Heart right ventricle (tissue), 16 donors: ENCODE measurements at regions not wholly inside any gene's neighbourhood (a gene's known extent, or its start where the extent isn't known, plus 50 kb on each side); places are given as distances from the start of the nearest gene placed in this dataset.

Experiments used
- ATAC-seq, 8 donors: fragments of 200-7000 bp; cut with Tn5 transposase; one replicate each; pipeline ENCODE4 v1.9.1; 2020; ENCODE audit warnings: mild to moderate bottlenecking in 8 of 8, moderate library complexity in 8 of 8, moderate number of reproducible peaks in 1 of 8
- DNase-seq, 2 donors: peaks; one replicate each; pipeline ENCODE4 v3.0.0-alpha.2; 2020
- H3K27ac ChIP-seq, 10 donors: fragments of 200-600 bp; sonication (generic) in 2 of 10; one replicate each; pipeline versions ENCODE4 v1.5.0 to v1.8.0; 2020 to 2022; ENCODE audit warnings: mild to moderate bottlenecking in 3 of 10
- H3K27me3 ChIP-seq, 7 donors: fragments of 200-600 bp; one replicate each; pipeline ENCODE4 v1.8.0; 2021 to 2022; ENCODE audit warnings: mild to moderate bottlenecking in 2 of 7
- H3K36me3 ChIP-seq, 9 donors: fragments of 200-600 bp; sonication (generic) in 1 of 9; one replicate each; pipeline versions ENCODE4 v1.5.0 to v1.8.0; 2020 to 2022; ENCODE audit warnings: mild to moderate bottlenecking in 2 of 9
- H3K4me1 ChIP-seq, 9 donors: fragments of 200-600 bp; sonication (generic) in 1 of 9; one replicate each; pipeline versions ENCODE4 v1.5.0 to v1.8.0; 2020 to 2022; ENCODE audit warnings: mild to moderate bottlenecking in 4 of 9
- H3K4me3 ChIP-seq, 10 donors: fragments of 200-600 bp; sonication (generic) in 2 of 10; one replicate each; pipeline versions ENCODE4 v1.5.0 to v1.8.0; 2020 to 2022; ENCODE audit warnings: mild to moderate bottlenecking in 7 of 10, moderate library complexity in 2 of 10
- H3K9me3 ChIP-seq, 11 donors: fragments of 200-600 bp in 10 of 11; sonication (generic) in 2 of 11; one replicate each; pipeline versions ENCODE4 v1.5.0 to v1.8.0; 2013 to 2022; ENCODE audit warnings: mild to moderate bottlenecking in 2 of 11, control low read depth in 1 of 11, moderate library complexity in 1 of 11
- WGBS, 2 donors: extraction: QIAGEN DNeasy Blood & Tissue Kit; methylation state at CpG; one replicate each; pipeline ENCODE4 v1.1.7; 2013; ENCODE audit warnings: inconsistent platforms in 1 of 2; 5-methylcytosine and 5-hydroxymethylcytosine counted together
- intact Hi-C, 10 donors: fragments of 100-400 bp; cut with DNase I; formaldehyde crosslinking; loops; one replicate each; pipeline versions ENCODE4 v1.11.1 to v1.14.2; 2022
- TF ChIP-seq, protein P1 (sequence below), 9 donors: fragments of 200-600 bp; sonication (generic) in 2 of 9; IDR thresholded peaks; one replicate each; pipeline versions ENCODE4 v1.5.0 to v1.8.0; 2021 to 2022; ENCODE audit warnings: antibody characterized with exemption in 9 of 9, mild to moderate bottlenecking in 5 of 9, moderate library complexity in 1 of 9
- donor health status: Arrhythmogenic right ventricular cardiomyopathy.
- donor health status: ischemic (EF 13 %, LVEDD 7.1; RV severe dilation, severe dysfunction).
- donor health status: healthy with polysubstance abuse.
- donor health status: DM: no; HTN: yes; CAD: no.
- donor health status: DM: no; HTN: no; CAD: no.
- donor health status: ischemic (EF 25% LVEDD 6.9; RV normal size, moderate dysfunction).
- donor health status: ischemic (EF 25% LVEDD 5.7; RV mildly dilated, moderate dysfunction).
- donor health status: healthy.
- donor health status: DM: yes; HTN: yes; CAD: no.
- donor health status: Ischemic cardiomyopathy.
- donor health status: ischemic (EF 35%, LVEDD 5.7; RV mildly dilated, moderate dysfunction).
- donor health status: nonischemic (EF 11% LVEDD 7.7; RV severe dilation, severe dysfunction).
- donor health status: DM: yes; HTN: yes; CAD: no.
- donor health status: PGD.
- donor health status: ischemic (EF 29% LVEDD 5.4; RV normal size, mild dysfunction).
- donor health status: nonischemic (EF 23%, LVEDD 6.1; RV moderate dilation, normal function).

DNA sequence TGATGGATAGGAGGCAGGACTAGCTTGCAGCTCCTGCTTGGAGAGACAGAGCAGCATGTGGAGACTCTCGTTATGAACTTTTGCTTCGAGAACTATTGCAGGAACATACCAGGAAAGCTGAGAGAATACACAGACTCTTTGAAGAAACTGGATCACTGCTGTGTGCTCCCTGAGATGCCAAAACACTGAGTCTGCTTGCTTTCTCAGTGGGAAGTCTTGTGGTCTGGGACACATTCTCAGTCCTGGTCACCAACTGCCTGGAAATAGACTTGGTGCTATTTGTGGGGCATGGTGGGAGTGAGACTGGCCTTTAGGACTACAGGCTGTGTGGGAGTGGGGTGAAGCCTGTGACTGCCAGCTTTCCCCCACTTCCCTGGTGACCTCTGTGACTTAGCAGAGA is 252.6 kb downstream of the MED10 start:
- TF ChIP-seq, protein P1, sequence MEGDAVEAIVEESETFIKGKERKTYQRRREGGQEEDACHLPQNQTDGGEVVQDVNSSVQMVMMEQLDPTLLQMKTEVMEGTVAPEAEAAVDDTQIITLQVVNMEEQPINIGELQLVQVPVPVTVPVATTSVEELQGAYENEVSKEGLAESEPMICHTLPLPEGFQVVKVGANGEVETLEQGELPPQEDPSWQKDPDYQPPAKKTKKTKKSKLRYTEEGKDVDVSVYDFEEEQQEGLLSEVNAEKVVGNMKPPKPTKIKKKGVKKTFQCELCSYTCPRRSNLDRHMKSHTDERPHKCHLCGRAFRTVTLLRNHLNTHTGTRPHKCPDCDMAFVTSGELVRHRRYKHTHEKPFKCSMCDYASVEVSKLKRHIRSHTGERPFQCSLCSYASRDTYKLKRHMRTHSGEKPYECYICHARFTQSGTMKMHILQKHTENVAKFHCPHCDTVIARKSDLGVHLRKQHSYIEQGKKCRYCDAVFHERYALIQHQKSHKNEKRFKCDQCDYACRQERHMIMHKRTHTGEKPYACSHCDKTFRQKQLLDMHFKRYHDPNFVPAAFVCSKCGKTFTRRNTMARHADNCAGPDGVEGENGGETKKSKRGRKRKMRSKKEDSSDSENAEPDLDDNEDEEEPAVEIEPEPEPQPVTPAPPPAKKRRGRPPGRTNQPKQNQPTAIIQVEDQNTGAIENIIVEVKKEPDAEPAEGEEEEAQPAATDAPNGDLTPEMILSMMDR (IDR thresholded peaks at IDR 0.05): no peak
- 80 to 85% methylated on average over 2 of the region's 2 CpGs for WGBS, 2 donors
- no peak for ATAC-seq
- Histone ChIP-seq H3K9me3 (peaks cover 0 to 43% (median 0%) of the 10 kb centered on the region in 11 donors), H3K27me3 (peaks cover 0 to 5% (median 0%) of the 10 kb centered on the region in 7 donors), H3K4me3 (no peak overlapping the region), H3K36me3 (no peaks in the 10 kb centered on the region), H3K27ac (no peak overlapping the region), H3K4me1 (no peaks in the 10 kb centered on the region)
- intact Hi-C loops: no loop called here
- no peak for DNase-seq

DNA sequence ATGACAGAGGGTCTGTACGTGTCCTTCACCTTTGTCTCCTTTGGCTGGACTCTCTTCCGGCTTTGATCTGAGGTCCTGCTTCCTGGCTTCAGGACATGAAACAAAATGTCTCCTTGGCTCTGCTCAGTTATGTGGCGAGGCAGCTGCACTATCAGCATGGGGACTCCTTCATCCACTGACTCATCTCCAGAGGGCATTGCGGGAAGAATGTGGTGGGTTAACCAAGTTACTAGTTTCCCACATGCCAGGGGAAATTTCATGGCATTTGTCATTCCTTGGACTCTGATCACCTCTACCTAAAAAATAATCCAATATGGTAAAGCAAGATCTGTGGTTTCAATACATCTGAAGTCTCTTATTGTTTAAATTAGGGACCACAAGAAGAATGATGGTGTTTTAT is 259.7 kb downstream of the MED10 start:
- Histone ChIP-seq H3K9me3 (peaks cover 0 to 7% (median 0%) of the 10 kb centered on the region in 11 donors), H3K4me3 (no peak overlapping the region), H3K27me3 (peaks cover 0 to 7% (median 0%) of the 10 kb centered on the region in 7 donors), H3K36me3 (no peaks in the 10 kb centered on the region), H3K4me1 (no peaks in the 10 kb centered on the region), H3K27ac (no peak overlapping the region)
- ATAC-seq (no peak), DNase-seq (no peak)
- WGBS, 2 donors: 75 to 77% methylated on average over 4 of the region's 4 CpGs
- intact Hi-C loops: no loop called here
- TF ChIP-seq, protein P1 (IDR thresholded peaks at IDR 0.05): no peak

DNA sequence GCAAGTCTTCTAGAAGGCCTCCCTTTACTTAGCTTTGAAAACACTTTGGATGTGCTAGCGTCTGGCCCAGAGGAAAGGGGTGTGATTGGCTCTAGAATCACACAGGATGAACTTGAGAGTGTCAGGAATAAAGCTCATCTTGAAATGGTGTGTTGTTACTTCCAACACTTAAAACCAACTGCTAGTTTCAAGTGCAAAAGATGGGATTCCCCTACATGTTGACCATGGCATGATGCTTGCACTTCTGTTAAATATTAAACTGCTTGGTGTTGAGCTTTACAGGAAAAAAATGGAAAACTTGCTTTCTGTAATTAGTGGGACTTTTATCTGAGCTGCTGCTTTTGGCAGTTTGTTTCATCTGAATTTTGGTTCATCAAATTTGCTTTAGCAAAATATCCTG is 261.1 kb downstream of the MED10 start:
- Histone ChIP-seq H3K27ac (no peak overlapping the region), H3K9me3 (peaks cover 0 to 4% (median 0%) of the 10 kb centered on the region in 11 donors), H3K36me3 (no peaks in the 10 kb centered on the region), H3K27me3 (peaks cover 0 to 3% (median 0%) of the 10 kb centered on the region in 7 donors), H3K4me1 (no peaks in the 10 kb centered on the region), H3K4me3 (no peak overlapping the region)
- no peak for ATAC-seq
- TF ChIP-seq, protein P1 (IDR thresholded peaks at IDR 0.05): no peak
- intact Hi-C loops: no loop called here
- DNase-seq: no peak
- 70 to 75% methylated on average over 1 of the region's 1 CpG for WGBS, 2 donors

DNA sequence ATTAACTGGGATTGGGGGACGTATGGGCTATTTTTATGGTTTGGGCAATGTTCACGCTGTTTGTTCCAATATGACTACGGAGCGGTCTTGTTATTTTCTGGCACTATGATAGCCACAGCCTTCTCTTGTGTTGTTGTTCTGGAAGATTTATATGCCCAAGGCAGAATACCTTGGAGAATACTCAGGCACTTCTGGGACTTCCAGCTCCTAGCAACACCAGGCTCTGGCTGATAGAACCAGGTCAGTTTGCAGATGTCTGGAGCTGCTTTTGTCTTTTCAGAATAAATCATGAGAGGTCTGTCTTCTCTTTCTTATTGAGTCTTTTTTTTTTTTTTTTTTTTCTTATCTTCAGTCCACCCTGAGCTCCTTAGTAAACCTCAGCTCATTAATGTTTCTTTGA is 262.5 kb downstream of the MED10 start:
- 87 to 96% methylated on average over 4 of the region's 4 CpGs for WGBS, 2 donors
- no peak overlapping the region for H3K4me3 ChIP-seq
- TF ChIP-seq, protein P1 (IDR thresholded peaks at IDR 0.05): no peak

More for the DNA sequence above, 262.5 kb downstream of the MED10 start:
- ATAC-seq (no peak), DNase-seq (no peak)
- Histone ChIP-seq H3K27ac (no peak overlapping the region), H3K9me3 (peaks cover 0 to 4% (median 0%) of the 10 kb centered on the region in 11 donors), H3K36me3 (no peaks in the 10 kb centered on the region), H3K27me3 (peaks cover 0 to 3% (median 0%) of the 10 kb centered on the region in 7 donors), H3K4me1 (no peaks in the 10 kb centered on the region)
- intact Hi-C loops: loop anchor here in 1 of 10 donors (1.0 kb wide), 1 partner anchor 15 kb away; no protein-coding TSS in a partner anchor
